Brain microvascular endothelial cell (primary cell): ENCODE measurements at regions not wholly inside any gene's neighbourhood (a gene's known extent, or its start where the extent isn't known, plus 50 kb on each side); places are given as distances from the start of the nearest gene placed in this dataset.

Source experiments
- DNase-seq: peaks from one replicate; pipeline ENCODE4 v3.0.0-alpha.2; 2020
- H3K27ac ChIP-seq: fragments of 250-450 bp; sonication (Bioruptor Pico); 2 replicates; pipeline ENCODE4 v1.5.1; 2020; ENCODE audit warnings: mild to moderate bottlenecking, moderate library complexity
- H3K27me3 ChIP-seq: fragments of 250-450 bp; sonication (Bioruptor Pico); replicated peaks from 2 replicates; pipeline ENCODE4 v1.5.1; 2020; ENCODE audit warnings: mild to moderate bottlenecking
- H3K36me3 ChIP-seq: fragments of 250-450 bp; sonication (Bioruptor Pico); replicated peaks from 2 replicates; pipeline ENCODE4 v1.5.1; 2020; ENCODE audit warnings: mild to moderate bottlenecking
- H3K4me3 ChIP-seq: 2 replicates; pipeline ENCODE4 v1.5.1; 2011; ENCODE audit warnings: low read depth, mild to moderate bottlenecking, control low read depth, low read length, moderate library complexity
- CTCF ChIP-seq: IDR thresholded peaks from 2 replicates; pipeline ENCODE4 v1.5.1; 2011; ENCODE audit warnings: low read depth, mild to moderate bottlenecking, moderate library complexity, low read length, control low read depth, inconsistent platforms; ENCODE audit errors: missing control alignments
- in situ Hi-C: cut with HindIII; loops from 2 replicates; pipeline ENCODE4 v1.10.0; 2017; ENCODE audit warnings: low sequenced_read_pairs, low pct_ligation_motif_present

- no peaks in the 10 kb centered on the region for H3K27me3 ChIP-seq
- DNase-seq, result no peak
- H3K36me3 ChIP-seq, result no peaks in the 10 kb centered on the region
- TF ChIP-seq CTCF, result no peak
- no peak overlapping the region for H3K4me3 ChIP-seq
- no peak overlapping the region for H3K27ac ChIP-seq
- in situ Hi-C loops, result no loop called here
Measured at GRCh38 chr3:135500034-135500433, 465.5 kb upstream of the PPP2R3A start.

- Histone ChIP-seq H3K27me3 (no peaks in the 10 kb centered on the region), H3K36me3 (no peaks in the 10 kb centered on the region), H3K4me3 (no peak overlapping the region), H3K27ac (no peak overlapping the region)
- in situ Hi-C loops, result no loop called here
- no peak for TF ChIP-seq CTCF
- DNase-seq, result no peak
Measured at GRCh38 chr3:135503065-135503759, 462.3 kb upstream of the PPP2R3A start.

GRCh38 chr3:135503760-135504686 is 461.5 kb upstream of the PPP2R3A start:
- peak; percentile 70 for DNase-seq
- Histone ChIP-seq H3K27ac (no peak overlapping the region), H3K36me3 (no peaks in the 10 kb centered on the region), H3K4me3 (no peak overlapping the region), H3K27me3 (no peaks in the 10 kb centered on the region)
- peak; percentile 90 for TF ChIP-seq CTCF
- in situ Hi-C loops, result no loop called here

- Histone ChIP-seq H3K27ac (no peak overlapping the region), H3K4me3 (no peak overlapping the region), H3K36me3 (no peaks in the 10 kb centered on the region), H3K27me3 (no peaks in the 10 kb centered on the region)
- peak; percentile 66 for DNase-seq
- TF ChIP-seq CTCF, result no peak
- in situ Hi-C loops, result no loop called here
Measured at GRCh38 chr3:135513106-135514059, 452.1 kb upstream of the PPP2R3A start.

GRCh38 chr3:135514060-135514448 is 451.5 kb upstream of the PPP2R3A start:
- no peak for TF ChIP-seq CTCF
- Histone ChIP-seq H3K27me3 (no peaks in the 10 kb centered on the region), H3K27ac (no peak overlapping the region), H3K4me3 (no peak overlapping the region), H3K36me3 (no peaks in the 10 kb centered on the region)
- DNase-seq, result no peak
- in situ Hi-C loops, result no loop called here
